B cell (primary cell): ENCODE measurements at regions not wholly inside any gene's neighbourhood (a gene's known extent, or its start where the extent isn't known, plus 50 kb on each side); places are given as distances from the start of the nearest gene placed in this dataset.

ENCODE experiments used
- ATAC-seq: fragments of 200-7000 bp; cut with Tn5 transposase; one replicate; pipeline ENCODE4 v1.10.0; 2021; ENCODE audit warnings: low read depth, mild to moderate bottlenecking, moderate number of reproducible peaks, moderate library complexity
- CTCF ChIA-PET: fragments of 350-600 bp; sonication (Branson Sonifier 250); formaldehyde crosslinking; loops from one replicate; lab custom pipeline; 2021; ENCODE audit warnings: antibody characterized with exemption, inconsistent platforms; lab: Charles Lee
- POLR2A ChIA-PET: fragments of 350-600 bp; sonication (Branson Sonifier 250); formaldehyde crosslinking; loops from one replicate; lab custom pipeline; 2021; ENCODE audit warnings: antibody characterized with exemption; lab: Charles Lee
- DNase-seq: peaks from one replicate; pipeline ENCODE4 v3.0.0; 2013
- H2AFZ ChIP-seq: 2 replicates; pipeline ENCODE4 v1.6.1; 2012; ENCODE audit warnings: mild to moderate bottlenecking, low read depth, low read length; ENCODE audit not compliant: insufficient read depth, poor library complexity, severe bottlenecking
- H3K27ac ChIP-seq, 2 donors: 1 replicate in 1 of 2; 2 replicates in 1 of 2; pipeline ENCODE4 v1.5.1; 2012 to 2013; ENCODE audit warnings: low read length in 2 of 2, mild to moderate bottlenecking in 2 of 2, moderate library complexity in 1 of 2
- H3K27me3 ChIP-seq, 4 experiments: fragments of 200-600 bp in 1 of 4; sonication (generic) in 1 of 4; replicated peaks in 1 of 4; 1 replicate in 2 of 4; 2 replicates in 2 of 4; pipeline versions ENCODE4 v1.6.1 to v1.7.0; 2013 to 2016; ENCODE audit warnings: low read length in 3 of 4, mild to moderate bottlenecking in 2 of 4, mixed read lengths in 1 of 4, moderate library complexity in 1 of 4; ENCODE audit not compliant: insufficient read depth in 4 of 4, control insufficient read depth in 3 of 4; ENCODE audit errors: control extremely low read depth in 1 of 4
- H3K36me3 ChIP-seq, 2 experiments: replicated peaks in 1 of 2; 1 replicate in 1 of 2; 2 replicates in 1 of 2; pipeline versions ENCODE4 v1.6.1 to v1.7.1; 2013; ENCODE audit warnings: low read length in 1 of 2; ENCODE audit not compliant: insufficient read depth in 2 of 2, control insufficient read depth in 1 of 2; ENCODE audit errors: control extremely low read depth in 1 of 2, extremely low read depth in 1 of 2
- H3K4me1 ChIP-seq, 2 donors: fragments of 200-600 bp in 1 of 2; sonication (generic) in 1 of 2; 1 replicate in 1 of 2; 2 replicates in 1 of 2; pipeline versions ENCODE4 v1.5.1 to v1.6.1; 2013 to 2017; ENCODE audit warnings: low read length in 2 of 2; ENCODE audit not compliant: control insufficient read depth in 2 of 2, insufficient read depth in 2 of 2
- H3K4me2 ChIP-seq: replicated peaks from 2 replicates; pipeline ENCODE3; 2012; ENCODE audit warnings: mild to moderate bottlenecking, low read depth, low read length; ENCODE audit not compliant: poor library complexity, severe bottlenecking
- H3K4me3 ChIP-seq, 5 experiments: fragments of 200-600 bp in 1 of 5; sonication (generic) in 1 of 5; 1 replicate in 3 of 5; 2 replicates in 2 of 5; pipeline versions ENCODE4 v1.5.1 to v1.7.0; 2011 to 2016; ENCODE audit warnings: low read length in 4 of 5, mild to moderate bottlenecking in 4 of 5, low read depth in 2 of 5, control low read depth in 1 of 5, moderate library complexity in 1 of 5; ENCODE audit not compliant: insufficient read depth in 1 of 5; ENCODE audit errors: control extremely low read depth in 1 of 5, extremely low read depth in 1 of 5
- H3K79me2 ChIP-seq: fragments of 200-600 bp; sonication (generic); one replicate; pipeline ENCODE4 v1.6.0; 2016; ENCODE audit warnings: low read length; ENCODE audit not compliant: control insufficient read depth, insufficient read depth
- H3K9ac ChIP-seq: fragments of 200-600 bp; sonication (generic); 2 replicates; pipeline ENCODE4 v1.6.1; 2017; ENCODE audit warnings: mild to moderate bottlenecking, low read length, moderate library complexity
- H3K9me3 ChIP-seq, 3 donors: one replicate each; pipeline versions ENCODE4 v1.6.1 to v1.7.1; 2013; ENCODE audit warnings: low read length in 2 of 3; ENCODE audit not compliant: control insufficient read depth in 2 of 3, insufficient read depth in 1 of 3; ENCODE audit errors: control extremely low read depth in 1 of 3
- H4K20me1 ChIP-seq: 2 replicates; pipeline ENCODE4 v1.6.0; 2012; ENCODE audit warnings: mild to moderate bottlenecking, low read length; ENCODE audit not compliant: insufficient read depth, control insufficient read depth, poor library complexity, severe bottlenecking
- H3K27ac Mint-ChIP-seq: one replicate; pipeline ENCODE4 v1.8.0; 2021; ENCODE audit warnings: mixed read lengths
- H3K27me3 Mint-ChIP-seq: one replicate; pipeline ENCODE4 v1.8.0; 2021; ENCODE audit warnings: mixed read lengths
- H3K4me1 Mint-ChIP-seq: one replicate; pipeline ENCODE4 v1.8.0; 2021; ENCODE audit warnings: mixed read lengths
- H3K4me3 Mint-ChIP-seq: one replicate; pipeline ENCODE4 v1.8.0; 2021; ENCODE audit warnings: mixed read lengths
- H3K9me3 Mint-ChIP-seq: one replicate; pipeline ENCODE4 v1.8.0; 2022; ENCODE audit warnings: mixed read lengths; ENCODE audit not compliant: insufficient read depth
- CTCF ChIP-seq: fragments of 200-600 bp; IDR thresholded peaks from one replicate; pipeline ENCODE4 v1.8.0; 2022; ENCODE audit warnings: antibody characterized with exemption, mild to moderate bottlenecking
- EZH2 ChIP-seq: IDR thresholded peaks from 2 replicates; pipeline ENCODE4 v1.6.1; 2012; ENCODE audit warnings: borderline replicate concordance, low read depth, mild to moderate bottlenecking, moderate library complexity, low read length; ENCODE audit not compliant: insufficient read depth, poor library complexity, severe bottlenecking
- WGBS: methylation state at CpG from one replicate; pipeline ENCODE4 v1.1.5; 2013; ENCODE audit warnings: missing lambda C conversion rate; ENCODE audit not compliant: insufficient coverage; 5-methylcytosine and 5-hydroxymethylcytosine counted together
- intact Hi-C: fragments of 100-400 bp; cut with micrococcal nuclease; formaldehyde crosslinking; loops from one replicate; pipeline ENCODE4 v1.10.0; 2022

GRCh38 chr10:44308935-44309334, 76.0 kb downstream of the CXCL12 start:
- intact Hi-C loops: no loop called here

GRCh38 chr10:44307691-44308090, 77.2 kb downstream of the CXCL12 start:
- ChIA-PET CTCF (no interaction called here), POLR2A (no interaction called here)
- H3K4me3 Mint-ChIP-seq: no peak overlapping the region
- Histone ChIP-seq H3K9me3 (peaks cover 0 to 13% (median 0%) of the 10 kb centered on the region in 3 donors), H2AFZ (no peak overlapping the region), H3K4me3 (no peak overlapping the region), H3K27ac (no peak overlapping the region), H4K20me1 (no peaks in the 10 kb centered on the region), H3K79me2 (no peaks in the 10 kb centered on the region), H3K9ac (no peak overlapping the region), H3K4me1 (peaks cover 0 to 7% of the 10 kb centered on the region in 2 donors), H3K36me3 (no peaks in the 10 kb centered on the region), H3K27me3 (peaks cover 0 to 11% (median 1%) of the 10 kb centered on the region in 4 experiments), H3K4me2 (no peak overlapping the region)
- ATAC-seq (no peak), DNase-seq (no peak)
- H3K9me3 Mint-ChIP-seq: peaks cover 4% of the 10 kb centered on the region
- 51% methylated on average over 3 of the region's 3 CpGs for WGBS
- peaks cover 18% of the 10 kb centered on the region for H3K27me3 Mint-ChIP-seq
- no peak overlapping the region for H3K27ac Mint-ChIP-seq
- H3K4me1 Mint-ChIP-seq: peaks cover 6% of the 10 kb centered on the region
- intact Hi-C loops: no loop called here
- TF ChIP-seq EZH2: no peak
- TF ChIP-seq CTCF: no peak

More at GRCh38 chr10:44308935-44309334, 76.0 kb downstream of the CXCL12 start:
- Histone ChIP-seq H3K27me3 (peaks cover 0 to 11% (median 1%) of the 10 kb centered on the region in 4 experiments), H3K9ac (no peak overlapping the region), H3K4me1 (peaks cover 0 to 7% of the 10 kb centered on the region in 2 donors), H2AFZ (no peak overlapping the region), H4K20me1 (no peaks in the 10 kb centered on the region), H3K9me3 (peaks cover 0 to 13% (median 0%) of the 10 kb centered on the region in 3 donors), H3K27ac (no peak overlapping the region), H3K4me3 (no peak overlapping the region), H3K36me3 (no peaks in the 10 kb centered on the region), H3K79me2 (no peaks in the 10 kb centered on the region), H3K4me2 (no peak overlapping the region)
- ATAC-seq (no peak), DNase-seq (no peak)
- Mint-ChIP-seq H3K4me3 (no peak overlapping the region), H3K4me1 (peaks cover 6% of the 10 kb centered on the region), H3K27me3 (peaks cover 21% of the 10 kb centered on the region), H3K9me3 (no peaks in the 10 kb centered on the region), H3K27ac (no peak overlapping the region)
- TF ChIP-seq EZH2 (no peak), CTCF (no peak)
- POLR2A ChIA-PET: no interaction called here
- 100% methylated on average over 4 of the region's 4 CpGs for WGBS
- CTCF ChIA-PET: no interaction called here
